NOMO-1 treated with DMSO at 0.1 percent for 48 hours (cell line): ENCODE measurements at regions not wholly inside any gene's neighbourhood (a gene's known extent, or its start where the extent isn't known, plus 50 kb on each side); places are given as distances from the start of the nearest gene placed in this dataset.
A peak's percentile ranks its signal among the peaks of the same experiment; 100 is the strongest.
"Not testable (repeated sequence)": the region's sequence is repeated elsewhere in the genome, so short reads cannot be mapped to it uniquely, and the experiment has no call there.

Experiments
- DNase-seq: peaks from one replicate; lab custom pipeline; 2025; ENCODE audit not compliant: unreplicated experiment; lab: John Stamatoyannopoulos, UW

- DNase-seq: no peak
These were observed 134.7 kb upstream of the RFLNA start for GRCh38 chr12:124160097-124160756.

GRCh38 chr12:124161402-124161801 is 133.5 kb upstream of the RFLNA start:
- not testable (repeated sequence) for DNase-seq

- peak; percentile 29 for DNase-seq
These were observed 132.5 kb upstream of the RFLNA start for GRCh38 chr12:124162151-124163110.

GRCh38 chr12:124165695-124166094 is 129.2 kb upstream of the RFLNA start:
- DNase-seq: no peak

GRCh38 chr12:124167141-124167540 is 127.8 kb upstream of the RFLNA start:
- DNase-seq: no peak

DNA sequence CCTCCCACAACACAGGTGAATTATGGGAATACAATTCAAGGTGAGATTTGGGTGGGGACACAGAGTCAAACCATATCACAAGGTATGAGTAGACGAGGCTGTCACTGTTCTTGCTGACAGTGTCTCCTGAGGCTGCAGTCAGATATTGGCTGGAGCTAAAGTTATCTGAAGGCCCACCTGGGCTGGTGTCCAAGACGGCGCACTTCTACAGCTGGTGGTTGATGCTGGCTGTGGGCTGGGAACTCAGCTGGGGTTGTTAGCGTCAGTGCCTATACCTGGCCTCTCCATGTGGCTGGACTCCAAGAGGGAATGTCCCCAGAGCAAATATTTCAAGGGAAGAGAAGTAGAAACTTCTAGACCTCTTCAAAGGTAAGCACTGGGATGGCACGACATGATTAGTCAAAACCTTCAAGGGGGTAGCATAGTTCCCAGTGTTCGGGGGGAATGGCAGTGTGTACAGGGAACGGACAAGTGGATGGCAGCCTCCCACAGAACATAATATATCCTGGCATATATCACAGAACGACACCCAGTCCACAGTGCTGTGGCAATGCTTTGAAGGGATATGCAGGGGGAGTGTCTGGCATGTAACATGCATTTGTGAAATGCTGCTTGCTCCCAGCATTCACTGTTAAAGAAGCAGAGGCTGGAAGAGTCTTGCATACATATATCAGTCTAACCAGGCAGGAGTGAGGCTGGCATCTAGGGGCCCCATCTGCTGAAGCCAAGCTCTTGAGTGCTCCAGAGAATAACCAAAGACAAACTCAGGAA is 126.7 kb upstream of the RFLNA start:
- no peak for DNase-seq

DNA sequence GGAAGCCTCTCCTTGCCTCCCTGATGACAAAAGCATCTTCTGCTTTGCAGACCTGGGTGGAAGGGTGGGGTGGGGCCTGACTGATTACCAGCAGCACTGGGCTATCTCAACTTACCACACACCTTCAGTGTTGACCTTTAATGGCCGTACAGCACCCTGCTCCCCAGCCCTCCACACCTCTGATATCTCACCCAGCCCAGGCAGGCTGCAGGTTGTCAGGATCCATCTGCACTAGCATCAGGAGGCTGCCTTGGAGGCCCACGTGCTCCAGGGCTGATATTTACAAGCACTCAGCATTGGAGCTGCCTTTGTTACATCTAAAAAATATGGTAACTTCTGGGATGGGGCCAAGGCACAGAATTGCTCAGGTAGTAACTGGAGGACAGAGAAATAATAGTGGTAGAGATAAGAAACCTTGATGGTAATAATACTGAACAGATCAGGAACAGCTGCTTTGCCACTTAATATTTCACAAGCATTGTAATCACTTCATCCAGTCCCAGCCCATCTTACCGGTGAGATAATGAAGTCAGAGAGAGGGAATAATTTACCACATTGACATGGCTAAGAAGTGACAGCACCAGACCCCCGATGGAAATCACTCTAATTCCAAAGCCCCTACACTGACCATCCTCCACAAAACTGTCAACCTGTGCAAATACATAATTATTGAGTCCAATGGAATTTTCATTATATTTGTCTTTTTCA is 125.2 kb upstream of the RFLNA start:
- no peak for DNase-seq

- DNase-seq: no peak
These were observed 124.1 kb upstream of the RFLNA start for GRCh38 chr12:124170760-124171159.

DNA sequence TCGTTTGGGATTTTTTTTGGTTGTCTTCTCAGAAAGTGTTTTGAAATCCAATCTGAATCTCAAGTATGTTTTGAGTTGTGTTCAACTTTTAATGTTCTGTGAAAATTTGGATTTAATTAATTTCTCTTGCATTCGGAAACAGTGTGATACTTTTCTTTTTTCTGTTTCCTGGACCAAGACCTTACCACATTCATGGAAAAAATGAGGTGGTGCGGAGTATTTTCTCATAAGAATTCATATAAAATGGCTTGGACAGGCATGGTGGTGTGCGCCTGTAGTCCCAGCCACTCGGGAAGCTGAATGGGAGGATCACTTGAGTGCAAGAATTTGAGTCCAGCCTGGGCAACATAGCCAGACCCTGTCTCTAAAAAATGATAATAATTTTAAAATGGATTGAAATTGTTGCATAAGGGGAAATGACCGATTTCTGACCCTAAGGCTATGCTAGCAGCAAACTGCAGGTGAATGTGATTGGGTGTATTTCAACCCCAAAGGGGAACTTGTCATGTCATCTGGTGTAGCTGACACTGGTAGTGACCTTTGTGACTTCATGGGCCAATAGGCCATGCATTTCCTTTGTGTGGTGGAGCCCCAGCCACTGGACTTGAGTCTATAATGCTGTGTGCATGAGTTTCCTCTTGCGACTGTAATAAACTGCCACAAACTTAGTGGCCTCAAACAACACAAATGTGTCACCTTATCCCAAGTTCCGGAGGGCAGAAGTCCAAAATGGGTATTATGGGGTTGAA is 123.5 kb upstream of the RFLNA start:
- peak; percentile 85 for DNase-seq

DNA sequence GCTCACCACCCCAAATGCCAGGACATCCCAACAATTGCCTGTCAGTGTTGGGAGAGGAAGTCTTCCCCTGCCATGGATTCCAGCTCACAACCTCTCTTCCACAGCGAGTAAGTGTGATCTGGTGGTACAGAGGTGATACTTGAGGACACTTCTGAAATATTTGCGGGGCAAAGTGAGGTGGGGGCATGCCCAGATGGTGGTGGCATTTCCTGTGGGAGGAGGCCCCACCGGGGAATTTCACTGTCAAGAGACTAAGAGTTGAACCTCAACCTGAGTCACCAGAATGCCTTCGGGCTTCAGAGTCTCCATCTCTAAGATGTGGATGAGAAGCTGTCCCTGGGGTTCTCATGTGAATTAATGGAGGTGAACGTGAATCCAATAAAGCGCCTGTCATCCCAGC is 122.3 kb upstream of the RFLNA start:
- DNase-seq: no peak

GRCh38 chr12:124173692-124174091 is 121.2 kb upstream of the RFLNA start:
- DNase-seq: no peak

- no peak for DNase-seq
These were observed 120.2 kb upstream of the RFLNA start for GRCh38 chr12:124174451-124175348.

DNA sequence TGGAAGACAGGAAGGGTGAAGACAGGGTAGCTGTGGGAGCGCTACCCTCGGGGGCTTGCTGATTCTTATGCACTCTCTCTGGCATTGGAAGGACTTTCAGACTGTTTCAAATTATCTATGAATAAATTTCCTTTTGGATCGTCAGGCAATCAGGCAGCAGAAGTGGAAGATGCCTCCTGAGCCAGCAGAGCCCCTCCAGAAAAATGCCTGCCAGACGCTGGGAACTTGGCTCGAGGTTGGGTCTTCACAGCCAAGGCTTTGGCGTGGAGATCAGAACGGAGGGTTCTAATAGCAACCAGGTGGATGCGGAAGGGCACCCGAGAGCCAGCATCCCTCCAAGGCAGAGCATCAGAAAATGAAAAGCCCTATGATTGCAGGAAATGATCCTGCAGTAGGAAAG is 119.2 kb upstream of the RFLNA start:
- DNase-seq: no peak

DNA sequence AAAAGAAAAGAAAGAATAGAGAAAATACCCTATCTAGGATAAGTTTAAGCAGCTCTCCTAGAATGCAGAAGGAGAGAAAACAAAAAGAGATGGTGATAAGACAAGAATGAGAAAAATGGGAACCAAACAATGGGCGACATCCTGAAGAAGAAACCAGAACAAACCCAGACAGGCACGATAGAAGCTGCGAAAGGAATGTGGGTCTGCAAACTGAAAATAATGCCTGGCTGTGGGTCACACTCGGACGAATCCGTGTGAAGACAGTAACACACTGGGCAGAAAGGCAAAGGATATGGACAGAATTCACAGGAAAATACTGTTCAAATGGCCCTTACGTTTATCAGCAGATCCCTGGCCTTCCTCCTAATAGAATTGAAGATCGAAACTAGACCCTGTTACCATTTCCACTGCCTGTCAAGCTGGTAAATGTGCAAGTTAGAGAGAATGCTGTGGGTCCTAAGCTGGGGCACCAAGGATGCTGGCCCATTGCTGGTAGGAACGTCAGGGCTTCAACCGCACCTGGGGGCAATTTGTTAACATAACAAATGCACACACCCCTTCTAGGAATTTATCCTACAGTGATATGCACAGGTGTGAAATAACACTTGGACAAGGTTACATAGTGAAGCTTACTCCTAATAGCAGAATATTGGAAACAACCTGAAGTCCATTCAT is 117.5 kb upstream of the RFLNA start:
- no peak for DNase-seq

DNA sequence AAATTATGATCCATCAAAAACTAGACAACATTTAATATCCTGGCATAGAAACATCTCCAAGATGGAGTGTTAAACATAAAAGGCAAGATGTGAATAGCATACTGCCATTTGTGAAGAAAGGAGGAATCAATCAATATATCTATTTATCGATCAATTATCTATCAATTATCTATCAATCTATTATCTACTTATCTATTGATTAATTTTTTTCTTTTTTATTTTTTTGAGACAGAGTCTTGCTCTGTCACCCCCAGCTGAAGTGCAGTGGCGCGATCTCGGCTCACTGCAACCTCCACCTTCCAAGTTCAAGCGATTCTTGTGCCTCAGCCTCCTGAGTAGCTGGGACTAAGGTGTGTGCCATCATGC is 117.0 kb upstream of the RFLNA start:
- DNase-seq: no peak

DNA sequence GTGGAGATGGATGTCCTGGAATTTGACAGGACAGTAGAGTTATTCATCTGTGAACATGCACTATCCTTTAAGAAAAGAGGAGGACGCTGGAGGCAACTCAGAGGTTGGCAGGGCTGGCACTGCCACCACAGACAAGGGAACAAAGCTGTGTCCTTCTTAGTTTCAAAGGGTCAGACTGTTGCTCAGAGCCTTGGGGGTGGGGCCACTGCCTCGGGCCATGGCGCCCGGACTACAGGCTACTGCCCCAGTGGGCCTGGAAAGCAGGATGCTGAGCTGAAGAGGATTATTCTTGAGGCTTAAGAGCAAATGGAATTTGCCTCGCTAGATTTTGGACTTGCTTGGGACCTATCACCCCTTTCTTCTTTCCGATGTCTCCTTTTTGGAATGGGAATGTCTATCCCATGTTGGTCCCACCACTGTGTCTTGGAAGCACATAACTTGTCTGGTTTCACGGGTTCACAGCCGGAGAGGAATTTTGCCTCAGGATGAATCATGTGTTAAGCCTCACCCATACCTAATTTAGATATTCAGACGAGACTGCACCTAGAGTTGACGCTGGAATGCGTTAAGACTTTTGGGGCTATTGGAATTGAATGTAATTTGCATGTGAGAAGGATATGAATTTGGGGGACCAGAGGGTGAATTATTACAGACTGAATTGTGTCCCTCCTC is 114.8 kb upstream of the RFLNA start:
- DNase-seq: no peak

DNA sequence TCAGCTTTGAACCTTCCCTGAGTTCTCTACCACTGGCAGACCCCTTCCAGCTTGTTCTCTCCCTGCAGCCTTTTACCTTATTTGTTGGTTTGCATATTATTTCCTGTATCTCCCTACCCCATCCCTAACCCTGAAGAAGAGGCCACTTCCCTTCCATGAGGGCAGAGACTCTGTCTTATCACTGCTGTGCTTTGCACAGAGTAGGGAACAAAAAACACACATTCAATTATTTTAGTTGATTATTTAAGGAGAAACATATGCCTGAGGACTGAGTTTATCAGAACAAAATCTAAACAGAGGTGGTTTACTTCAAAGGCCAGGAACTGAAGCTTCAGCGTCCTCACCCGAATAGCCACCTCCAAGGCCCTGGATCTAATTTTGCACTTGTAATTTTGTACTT is 111.7 kb upstream of the RFLNA start:
- no peak for DNase-seq

- DNase-seq: no peak
These were observed 110.4 kb upstream of the RFLNA start for GRCh38 chr12:124184456-124184855.
